NCI-H2029 treated with DMSO at 0.1 percent for 48 hours (cell line): ENCODE measurements at regions not wholly inside any gene's neighbourhood (a gene's known extent, or its start where the extent isn't known, plus 50 kb on each side); places are given as distances from the start of the nearest gene placed in this dataset.
A peak's percentile ranks its signal among the peaks of the same experiment; 100 is the strongest.

Source experiments
- DNase-seq: peaks from one replicate; lab custom pipeline; 2025; lab: John Stamatoyannopoulos, UW

DNA sequence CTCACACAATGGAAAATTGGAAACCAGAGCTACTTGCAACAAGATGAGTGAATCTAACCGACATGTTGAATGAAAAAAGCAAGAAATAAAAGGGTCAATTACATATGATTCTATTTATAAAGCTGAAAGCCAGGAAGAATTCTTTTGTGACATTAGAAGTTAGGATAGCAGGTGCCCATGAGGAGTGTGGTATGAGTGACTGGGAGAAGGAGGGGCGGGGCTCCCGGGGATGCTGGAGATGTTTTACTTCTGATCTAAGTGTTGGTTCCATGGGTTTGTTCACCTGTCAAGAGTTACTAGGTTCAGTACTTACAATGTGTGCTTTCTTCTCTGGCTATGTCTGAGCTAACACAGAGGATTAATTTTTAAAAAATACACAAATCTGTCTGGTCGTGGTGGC lies 60.8 kb downstream of the NSMCE3 start:
- no peak for DNase-seq

DNA sequence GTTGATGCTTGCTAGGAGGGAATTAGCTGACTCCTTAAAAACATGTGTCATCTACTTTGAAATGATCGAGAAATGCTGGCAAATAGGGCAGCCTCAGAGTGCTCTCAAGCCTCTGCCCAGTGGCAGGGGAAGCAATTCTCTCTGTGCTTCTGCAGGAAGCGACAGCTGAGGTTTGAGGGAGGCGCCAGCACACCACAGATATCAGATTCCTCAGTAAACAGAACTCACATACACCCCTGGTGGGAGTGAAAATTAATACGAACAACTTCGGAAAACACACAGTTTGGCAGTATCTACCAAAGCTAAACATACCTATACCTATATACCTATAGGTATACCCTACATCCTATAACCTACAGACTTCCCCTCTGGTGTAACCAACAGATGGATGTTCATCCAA lies 61.3 kb downstream of the NSMCE3 start:
- peak; percentile 38 for DNase-seq

DNA sequence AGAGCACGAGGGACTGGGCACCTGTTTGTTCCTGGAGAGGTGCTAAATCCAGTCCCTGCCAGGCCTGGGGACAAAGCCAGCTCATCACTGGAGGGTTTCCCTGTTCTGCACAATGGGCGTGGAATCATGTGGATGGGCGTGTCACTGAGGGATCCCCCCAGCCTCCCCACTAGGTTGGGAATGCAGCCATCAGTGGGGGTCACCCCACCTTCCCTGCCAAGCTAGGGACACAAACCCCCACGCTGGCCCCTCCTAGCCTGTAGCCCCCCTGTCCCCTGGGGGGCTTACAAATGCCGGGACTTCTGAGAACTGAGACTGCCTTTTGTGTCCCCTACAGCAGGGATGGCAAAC lies 61.9 kb downstream of the NSMCE3 start:
- DNase-seq, result no peak

DNA sequence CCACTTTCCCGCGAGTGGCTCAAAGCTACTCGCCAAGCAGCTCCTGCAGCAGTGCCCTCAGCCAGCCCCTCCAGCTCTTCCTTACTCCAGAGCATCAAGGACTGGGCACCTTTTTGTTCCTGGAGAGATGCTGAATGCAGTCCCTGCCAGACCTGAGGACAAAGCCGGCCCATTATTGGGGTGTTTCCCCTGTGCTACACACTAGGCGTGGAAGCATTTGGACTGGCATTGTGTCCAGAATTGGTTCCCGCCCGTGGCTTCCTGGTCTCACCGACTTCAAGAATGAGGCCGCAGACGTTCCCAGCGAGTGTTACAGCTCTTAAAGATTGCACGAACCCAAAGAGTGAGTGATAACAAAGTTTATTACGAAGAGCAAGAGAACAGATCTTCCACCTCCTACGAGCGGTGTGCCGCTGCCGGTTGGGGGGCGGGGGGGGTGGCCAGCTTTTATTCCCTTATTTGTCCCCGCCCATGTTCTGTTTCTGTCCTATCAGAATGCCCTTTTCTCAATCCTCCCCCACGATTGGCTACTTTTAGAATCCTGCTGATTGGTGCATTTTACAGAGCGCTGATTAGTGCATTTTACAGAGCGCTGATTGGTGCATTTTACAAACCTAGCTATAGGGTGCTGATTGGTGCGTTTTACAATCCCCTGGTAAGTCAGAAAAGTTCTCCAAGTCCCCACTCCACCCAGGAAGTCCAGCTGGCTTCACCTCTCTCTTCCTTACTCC lies 62.4 kb downstream of the NSMCE3 start:
- DNase-seq, result no peak

DNA sequence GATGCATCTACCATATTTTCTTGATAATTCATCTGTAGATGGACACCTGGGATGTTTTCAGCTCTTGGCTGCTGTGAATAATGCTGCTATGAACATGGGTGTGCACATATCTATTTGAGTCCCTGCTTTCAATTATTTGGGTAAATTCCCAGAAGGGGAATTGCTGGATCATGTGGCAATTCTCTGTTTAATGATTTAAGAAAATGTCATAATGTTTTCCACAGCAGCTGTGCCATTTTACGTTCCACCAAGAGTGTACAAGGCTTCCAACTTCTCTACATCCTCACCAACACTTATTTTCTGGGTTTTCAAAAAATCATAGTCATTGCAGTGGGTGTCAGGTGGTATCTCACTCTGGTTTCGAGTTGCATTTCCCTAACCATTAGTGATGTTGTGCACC lies 64.4 kb downstream of the NSMCE3 start:
- no peak for DNase-seq

DNA sequence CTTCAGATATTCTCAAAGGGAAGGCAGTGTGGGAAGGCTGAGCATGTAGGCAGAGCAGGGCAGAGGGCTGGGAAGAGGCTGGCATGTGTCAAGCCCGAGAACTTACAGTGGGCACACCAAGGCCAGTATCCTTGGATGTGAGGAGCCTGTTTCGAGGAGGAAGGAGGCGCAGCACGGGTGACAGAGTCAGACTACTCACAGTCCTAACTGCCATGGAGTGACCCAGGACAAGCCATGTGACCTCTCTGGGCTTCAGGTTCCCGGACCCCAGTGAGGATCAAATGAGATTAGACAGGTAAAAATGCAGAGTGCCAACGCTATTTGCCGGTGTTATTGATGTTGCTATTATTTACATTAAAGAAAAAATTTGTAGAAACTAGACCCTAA lies 65.3 kb downstream of the NSMCE3 start:
- DNase-seq, result no peak

DNA sequence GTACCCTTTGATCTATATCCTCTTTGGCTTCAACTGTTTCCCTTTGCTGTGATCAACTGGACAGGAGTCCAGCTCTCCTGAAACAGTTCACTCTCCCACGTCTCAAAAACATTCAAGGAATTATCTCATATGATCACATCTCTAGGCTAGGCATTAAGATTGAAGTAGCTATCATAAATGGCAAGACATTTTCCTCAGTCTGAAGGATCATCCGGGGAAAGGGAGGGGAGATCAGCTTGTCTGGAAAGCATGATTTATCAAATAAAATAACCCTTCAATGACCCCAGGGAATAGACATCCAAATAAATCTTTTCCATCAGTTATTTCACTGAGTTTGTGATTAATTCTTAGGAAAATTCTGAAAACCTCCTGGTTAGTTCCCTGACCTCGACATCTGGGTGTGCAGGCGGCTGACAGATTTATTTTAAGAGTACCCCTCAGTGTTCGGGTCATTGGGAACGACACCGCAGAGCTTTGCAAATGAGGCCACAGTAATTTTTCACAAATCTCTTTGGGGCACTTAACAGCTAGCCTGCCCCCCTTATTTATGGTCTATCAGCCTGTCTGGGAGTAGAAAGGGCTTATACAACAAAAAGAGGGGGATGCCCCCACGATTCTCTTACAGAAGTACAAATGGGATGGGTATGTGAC lies 65.8 kb downstream of the NSMCE3 start:
- DNase-seq, result no peak

- DNase-seq, result no peak
These were observed 72.9 kb downstream of the NSMCE3 start for GRCh38 chr15:29196722-29197121.

DNA sequence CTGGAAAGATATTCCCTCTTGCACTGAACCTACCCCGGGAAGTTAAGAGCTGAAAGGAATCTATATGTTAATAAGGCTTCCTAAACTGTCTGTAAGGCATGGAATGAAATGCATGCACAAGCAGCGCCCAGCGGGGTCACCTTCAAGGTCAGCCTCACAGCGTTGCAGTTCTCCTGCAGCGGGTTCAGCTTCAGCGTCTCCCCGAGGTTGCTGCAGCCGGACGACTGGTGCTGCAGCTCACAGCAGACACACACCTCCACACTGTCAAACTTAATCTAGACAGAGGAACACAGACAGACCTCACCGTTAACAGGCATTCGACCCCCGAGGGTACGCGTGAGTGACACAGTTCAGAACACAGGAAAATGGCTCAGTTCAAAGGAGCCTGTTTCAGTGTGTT lies 73.3 kb downstream of the NSMCE3 start:
- no peak for DNase-seq

GRCh38 chr15:29194866-29195265 lies 74.8 kb downstream of the NSMCE3 start:
- no peak for DNase-seq

GRCh38 chr15:29183071-29183831 lies 86.4 kb downstream of the NSMCE3 start:
- no peak for DNase-seq

- no peak for DNase-seq
These were observed 87.0 kb downstream of the NSMCE3 start for GRCh38 chr15:29182590-29182989.

GRCh38 chr15:29172742-29173725 lies 96.6 kb downstream of the NSMCE3 start:
- no peak for DNase-seq

DNA sequence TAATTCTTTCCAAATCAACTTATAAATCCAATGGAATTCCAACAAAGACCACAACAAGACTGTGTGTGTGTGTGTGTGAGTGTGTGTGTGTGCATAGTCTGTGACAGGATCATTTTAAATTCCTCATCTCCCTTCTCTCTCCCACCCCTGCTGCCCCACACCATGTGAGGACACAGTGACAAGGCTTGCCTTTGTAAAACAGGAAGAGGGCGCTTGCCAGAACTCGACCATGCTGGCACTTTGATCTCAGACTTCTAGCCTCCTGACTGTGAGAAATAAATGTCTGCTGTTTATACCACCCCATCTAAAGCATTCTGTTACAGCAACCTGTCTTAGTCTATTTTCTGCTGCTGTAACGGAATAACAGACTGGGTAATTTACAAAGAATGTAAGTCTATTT lies 99.1 kb downstream of the NSMCE3 start:
- no peak for DNase-seq
